Fibroblast of mammary gland (primary cell): ENCODE measurements at regions not wholly inside any gene's neighbourhood (a gene's known extent, or its start where the extent isn't known, plus 50 kb on each side); places are given as distances from the start of the nearest gene placed in this dataset.

Experiments
- DNase-seq: peaks from one replicate; pipeline ENCODE4 v3.0.0-alpha.2; 2010; ENCODE audit warnings: low read depth
- H3K4me3 ChIP-seq: 2 replicates; pipeline ENCODE4 v1.5.1; 2011; ENCODE audit warnings: low read depth, mild to moderate bottlenecking, low read length, moderate library complexity; ENCODE audit not compliant: control insufficient read depth
- TF ChIP-seq, protein P1 (sequence below): conservative IDR thresholded peaks from 2 replicates; pipeline ENCODE4 v1.5.1; 2011; ENCODE audit warnings: low read depth, low read length, inconsistent platforms; ENCODE audit not compliant: control insufficient read depth, insufficient read depth

DNA sequence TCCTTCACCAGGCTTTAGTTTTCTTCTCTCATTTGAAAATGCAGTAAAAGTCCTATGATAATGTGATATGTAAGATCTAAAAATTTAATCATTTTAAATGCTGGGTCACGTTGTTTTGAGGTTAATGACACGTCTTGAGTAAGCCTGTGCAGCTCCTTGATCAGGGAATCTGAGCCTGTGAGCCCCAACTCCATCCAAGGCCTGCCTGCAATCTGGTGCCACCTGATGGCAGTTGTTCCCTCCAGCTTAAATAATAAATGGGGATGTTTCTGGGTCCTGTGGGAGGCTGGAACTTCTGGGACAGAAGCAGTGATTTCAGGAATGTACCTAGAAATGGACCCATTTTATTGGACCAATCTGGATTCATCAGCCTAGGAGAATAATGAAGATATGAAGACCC is 455.4 kb upstream of the ADGRL3 start:
- peak; percentile 9 for DNase-seq
- TF ChIP-seq, protein P1, sequence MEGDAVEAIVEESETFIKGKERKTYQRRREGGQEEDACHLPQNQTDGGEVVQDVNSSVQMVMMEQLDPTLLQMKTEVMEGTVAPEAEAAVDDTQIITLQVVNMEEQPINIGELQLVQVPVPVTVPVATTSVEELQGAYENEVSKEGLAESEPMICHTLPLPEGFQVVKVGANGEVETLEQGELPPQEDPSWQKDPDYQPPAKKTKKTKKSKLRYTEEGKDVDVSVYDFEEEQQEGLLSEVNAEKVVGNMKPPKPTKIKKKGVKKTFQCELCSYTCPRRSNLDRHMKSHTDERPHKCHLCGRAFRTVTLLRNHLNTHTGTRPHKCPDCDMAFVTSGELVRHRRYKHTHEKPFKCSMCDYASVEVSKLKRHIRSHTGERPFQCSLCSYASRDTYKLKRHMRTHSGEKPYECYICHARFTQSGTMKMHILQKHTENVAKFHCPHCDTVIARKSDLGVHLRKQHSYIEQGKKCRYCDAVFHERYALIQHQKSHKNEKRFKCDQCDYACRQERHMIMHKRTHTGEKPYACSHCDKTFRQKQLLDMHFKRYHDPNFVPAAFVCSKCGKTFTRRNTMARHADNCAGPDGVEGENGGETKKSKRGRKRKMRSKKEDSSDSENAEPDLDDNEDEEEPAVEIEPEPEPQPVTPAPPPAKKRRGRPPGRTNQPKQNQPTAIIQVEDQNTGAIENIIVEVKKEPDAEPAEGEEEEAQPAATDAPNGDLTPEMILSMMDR: peak; percentile 4

DNA sequence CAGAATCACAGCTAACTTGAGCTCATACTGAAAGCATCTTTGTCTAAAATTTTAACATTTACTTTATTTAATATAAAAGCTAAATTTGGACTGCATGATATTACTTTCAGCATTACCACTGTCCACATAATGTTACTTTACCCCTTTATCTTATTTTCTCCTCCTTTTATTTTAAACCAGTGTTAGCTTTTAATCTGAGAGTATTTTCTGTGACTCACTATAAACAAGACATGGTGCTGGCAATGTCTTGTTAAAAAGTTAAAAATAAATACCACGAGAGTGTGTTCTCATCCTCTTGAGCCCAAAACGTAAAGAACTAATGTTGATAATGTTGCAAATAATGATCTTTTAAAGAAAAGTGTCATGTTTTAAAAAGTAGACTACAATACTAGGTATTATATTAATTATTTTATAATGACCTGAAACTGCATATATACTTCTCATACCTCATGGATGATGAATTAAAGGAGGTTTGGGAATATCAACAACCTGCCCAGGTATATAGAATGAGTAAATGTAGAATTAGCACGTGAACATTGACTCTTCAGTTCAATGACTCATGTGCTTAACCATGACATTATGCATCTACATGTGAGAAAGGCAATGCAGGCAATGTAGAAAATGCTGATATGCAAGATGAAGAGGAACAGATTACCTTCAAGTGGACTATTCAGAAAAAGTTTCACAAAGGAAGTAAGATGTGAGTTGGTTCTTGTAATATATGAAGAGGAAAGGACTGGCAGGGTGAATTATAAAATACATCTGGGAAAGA is 454.1 kb upstream of the ADGRL3 start:
- TF ChIP-seq, protein P1: no peak
- no peak overlapping the region for H3K4me3 ChIP-seq
- no peak for DNase-seq

More for the DNA sequence above, 455.4 kb upstream of the ADGRL3 start:
- no peak overlapping the region for H3K4me3 ChIP-seq

DNA sequence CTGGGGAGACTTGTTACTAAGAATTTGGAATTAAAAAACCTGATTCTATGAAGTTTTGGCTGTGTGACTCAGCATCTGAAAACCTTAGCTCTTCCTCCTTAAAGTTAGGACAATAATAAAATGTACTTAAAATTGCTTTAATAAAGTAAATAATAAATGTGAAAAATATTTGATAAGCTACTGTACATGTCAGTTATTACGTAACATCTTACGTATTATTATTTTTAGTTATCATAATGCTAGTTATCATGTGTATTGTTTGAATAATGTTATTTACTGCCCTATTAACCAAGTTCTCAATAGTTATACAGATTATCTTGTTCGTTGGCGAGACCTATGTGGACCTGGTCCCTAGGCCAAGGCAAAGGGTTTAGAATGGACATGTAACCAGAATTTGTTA is 449.2 kb upstream of the ADGRL3 start:
- no peak for DNase-seq
- no peak overlapping the region for H3K4me3 ChIP-seq
- TF ChIP-seq, protein P1: no peak

DNA sequence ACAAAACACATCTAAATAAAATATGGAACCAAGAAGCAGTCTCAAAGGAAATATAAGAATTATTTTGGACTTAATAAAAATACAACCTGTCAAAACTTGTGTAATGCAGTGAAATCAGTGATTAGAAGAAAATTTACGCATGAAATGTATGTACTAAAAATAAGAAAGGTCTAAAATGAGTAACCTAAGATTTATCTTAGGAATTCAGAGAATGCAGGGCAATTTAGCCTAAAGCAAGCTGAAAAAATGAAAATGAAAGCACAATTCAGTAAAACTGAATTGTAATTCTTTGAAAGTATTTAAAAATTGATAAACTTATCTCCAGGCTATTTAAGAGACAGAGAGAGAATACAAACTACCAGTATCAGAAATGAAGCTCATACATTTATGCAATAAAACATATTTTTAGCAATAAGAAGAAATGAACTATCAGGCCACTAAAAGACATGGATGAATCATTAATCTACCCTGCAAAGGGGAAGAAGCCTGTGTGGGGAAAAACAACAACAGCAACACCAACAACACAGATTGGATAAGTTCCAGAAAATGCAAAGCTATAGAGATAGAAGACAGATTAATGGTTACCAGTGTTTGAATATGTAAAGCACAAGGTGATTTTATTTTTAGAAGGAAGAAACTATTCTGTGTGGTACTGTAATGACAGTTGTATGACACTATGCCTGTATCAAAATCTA is 442.0 kb upstream of the ADGRL3 start:
- DNase-seq: no peak
- H3K4me3 ChIP-seq: no peak overlapping the region
- TF ChIP-seq, protein P1: no peak

DNA sequence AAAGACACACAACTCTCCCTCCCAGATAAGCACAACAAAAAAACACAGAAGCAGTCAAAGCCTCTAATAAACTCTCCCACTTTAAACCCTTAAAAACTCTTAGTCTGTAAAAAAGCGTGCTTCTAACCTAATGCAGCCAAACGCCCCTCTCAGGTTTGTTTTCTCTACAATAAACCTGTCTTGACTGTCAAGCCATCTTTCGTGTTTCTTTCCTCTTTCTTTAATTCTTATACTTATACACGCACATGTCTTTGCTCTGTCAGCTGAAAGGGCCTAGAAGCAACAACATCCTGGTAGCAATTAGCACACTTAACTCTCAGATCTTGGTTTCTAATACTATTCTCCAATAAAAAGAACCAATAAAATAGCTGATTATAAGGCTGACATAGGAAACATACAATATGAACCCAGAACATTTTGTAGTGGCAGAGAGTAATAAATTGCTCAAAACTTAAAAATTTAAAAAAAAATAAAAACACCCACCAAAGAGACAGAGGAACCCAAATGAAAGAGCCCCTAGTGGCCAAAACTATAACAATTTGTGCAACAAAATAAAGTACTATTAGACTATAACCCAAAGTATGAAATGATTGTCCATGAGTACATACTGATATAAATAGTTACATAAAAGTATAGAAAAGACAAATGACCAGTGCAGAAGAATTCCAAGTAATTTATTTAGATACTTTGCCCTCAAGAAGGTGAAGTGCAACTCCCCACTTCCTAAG is 440.4 kb upstream of the ADGRL3 start:
- DNase-seq: no peak
- TF ChIP-seq, protein P1: peak; percentile 16
- H3K4me3 ChIP-seq: no peak overlapping the region

DNA sequence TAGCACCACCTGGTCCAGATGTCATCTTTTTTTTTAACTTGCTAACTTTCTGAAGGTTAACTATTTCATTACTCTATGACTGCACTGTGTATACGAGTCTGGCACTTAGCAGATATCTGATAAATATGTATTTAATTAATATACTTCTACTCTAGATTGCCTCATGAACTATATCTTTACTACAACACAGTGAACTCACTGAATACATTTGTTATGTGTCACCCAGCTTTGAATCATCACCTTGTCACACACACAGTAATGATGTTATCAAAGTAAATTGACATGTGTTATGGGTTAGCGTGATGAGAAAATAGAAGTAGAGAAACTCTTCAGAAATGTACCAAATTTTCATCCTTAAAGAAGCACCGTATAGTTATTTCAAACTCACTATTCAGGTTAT is 419.3 kb upstream of the ADGRL3 start:
- H3K4me3 ChIP-seq: no peak overlapping the region
- TF ChIP-seq, protein P1: no peak
- DNase-seq: no peak
